HG03159 (cell line): ENCODE measurements at regions not wholly inside any gene's neighbourhood (a gene's known extent, or its start where the extent isn't known, plus 50 kb on each side); places are given as distances from the start of the nearest gene placed in this dataset.
"Not testable (repeated sequence)": the region's sequence is repeated elsewhere in the genome, so short reads cannot be mapped to it uniquely, and the experiment has no call there.

Experiments used
- ATAC-seq: cut with Tn5 transposase; IDR thresholded peaks from one replicate; pipeline ENCODE4 v1.9.1; 2021; ENCODE audit warnings: mild to moderate bottlenecking, moderate library complexity; ENCODE audit not compliant: unreplicated experiment

- ATAC-seq: no peak
Measured at GRCh38 chr2:133624551-133624950, 56.3 kb upstream of the NCKAP5 start.

- no peak for ATAC-seq
Measured at GRCh38 chr2:133627741-133628140, 59.5 kb upstream of the NCKAP5 start.

- no peak for ATAC-seq
Measured at GRCh38 chr2:133633309-133633708, 65.0 kb upstream of the NCKAP5 start.

GRCh38 chr2:133633881-133634409 is 65.7 kb upstream of the NCKAP5 start:
- ATAC-seq: no peak

GRCh38 chr2:133635131-133635530 is 66.9 kb upstream of the NCKAP5 start:
- no peak for ATAC-seq

GRCh38 chr2:133636287-133636686 is 68.0 kb upstream of the NCKAP5 start:
- no peak for ATAC-seq

GRCh38 chr2:133640103-133640502 is 71.8 kb upstream of the NCKAP5 start:
- ATAC-seq: no peak

GRCh38 chr2:133641497-133641896 is 73.2 kb upstream of the NCKAP5 start:
- no peak for ATAC-seq

GRCh38 chr2:133641942-133642725 is 73.9 kb upstream of the NCKAP5 start:
- ATAC-seq: no peak

GRCh38 chr2:133642791-133643191 is 74.5 kb upstream of the NCKAP5 start:
- no peak for ATAC-seq

- ATAC-seq: no peak
Measured at GRCh38 chr2:133643863-133644262, 75.6 kb upstream of the NCKAP5 start.

- no peak for ATAC-seq
Measured at GRCh38 chr2:133644846-133645245, 76.6 kb upstream of the NCKAP5 start.

GRCh38 chr2:133647386-133647785 is 79.1 kb upstream of the NCKAP5 start:
- not testable (repeated sequence) for ATAC-seq

GRCh38 chr2:133651861-133652260 is 83.6 kb upstream of the NCKAP5 start:
- ATAC-seq: no peak

- no peak for ATAC-seq
Measured at GRCh38 chr2:133652398-133652797, 84.1 kb upstream of the NCKAP5 start.

- no peak for ATAC-seq
Measured at GRCh38 chr2:133653056-133653455, 84.8 kb upstream of the NCKAP5 start.

GRCh38 chr2:133654949-133655348 is 86.7 kb upstream of the NCKAP5 start:
- ATAC-seq: no peak

GRCh38 chr2:133655610-133656009 is 87.3 kb upstream of the NCKAP5 start:
- no peak for ATAC-seq

GRCh38 chr2:133657591-133657990 is 89.3 kb upstream of the NCKAP5 start:
- ATAC-seq: no peak

- ATAC-seq: no peak
Measured at GRCh38 chr2:133658020-133658903, 90.0 kb upstream of the NCKAP5 start.

GRCh38 chr2:133660510-133660909 is 92.2 kb upstream of the NCKAP5 start:
- ATAC-seq: no peak

- ATAC-seq: no peak
Measured at GRCh38 chr2:133661392-133661791, 93.1 kb upstream of the NCKAP5 start.
